ENCODE measurements at regions not wholly inside any gene's neighbourhood (a gene's known extent, or its start where the extent isn't known, plus 50 kb on each side); places are given as distances from the start of the nearest gene placed in this dataset.

DNA sequence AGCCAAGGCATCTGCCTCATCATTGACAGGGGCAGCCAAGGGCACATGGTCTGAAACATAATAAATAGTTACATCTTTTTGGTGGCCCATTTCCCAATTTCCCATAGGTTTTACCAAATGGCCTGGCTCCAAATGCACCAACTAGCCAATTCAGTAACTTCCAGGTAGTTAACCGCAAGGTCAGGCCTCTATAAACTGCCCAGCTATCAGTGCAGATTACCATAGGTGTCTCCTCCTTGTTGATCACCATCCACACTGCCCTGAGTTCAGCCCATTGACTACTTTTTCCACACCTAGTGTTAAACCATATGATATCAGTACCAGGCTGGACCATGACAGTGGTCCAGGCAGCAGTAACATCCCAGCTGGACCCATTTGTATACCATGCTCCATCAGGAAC lies 1145.1 kb upstream of the POU3F4 start:
- H3K27me3 Mint-ChIP-seq (ENCODE audit: low read depth) = no peaks in the 10 kb centered on the region
- no peaks in the 10 kb centered on the region for H3K79me1 ChIP-seq (ENCODE audit: insufficient read depth, low read depth, low read length, poor library complexity, severe bottlenecking)
- H2AFZ ChIP-seq (ENCODE audit: low read length) = no peak overlapping the region
- H4K8ac ChIP-seq (replicated peaks; ENCODE audit: insufficient read length, low read depth, low read length) = no peak overlapping the region
- no peaks in the 10 kb centered on the region for H4K20me1 ChIP-seq (ENCODE audit: control insufficient read depth, insufficient read depth, insufficient read length)
- H3K4ac ChIP-seq (ENCODE audit: low read depth, low read length) = no peak overlapping the region
- H4K5ac ChIP-seq (ENCODE audit: insufficient read length, low read depth, low read length) = no peak overlapping the region
- H2BK120ac ChIP-seq (ENCODE audit: low read depth, low read length, poor library complexity, severe bottlenecking) = no peak overlapping the region
- no peaks in the 10 kb centered on the region for H3K36me3 Mint-ChIP-seq (ENCODE audit: insufficient read depth in 1 of 3, low read depth in 3 of 3)
- H2BK15ac ChIP-seq (ENCODE audit: low read depth, low read length) = no peak overlapping the region
- no CpG with 5 or more reads among the region's 1 CpG for WGBS (ENCODE audit: extremely low coverage, insufficient read length, low lambda C conversion rate)
- H2BK12ac ChIP-seq (ENCODE audit: insufficient read length, low read depth, low read length) = no peak overlapping the region
- no peak overlapping the region for H3T11ph ChIP-seq (ENCODE audit: low read length)
- H2AK5ac ChIP-seq (ENCODE audit: insufficient read length, low read length) = no peak overlapping the region
- no peak overlapping the region for H3K23ac ChIP-seq (ENCODE audit: insufficient read length, low read depth, low read length)
- H3K27ac Mint-ChIP-seq = no peak overlapping the region; a peak in 1 of 7 replicates
- TF ChIP-seq, protein P1, sequence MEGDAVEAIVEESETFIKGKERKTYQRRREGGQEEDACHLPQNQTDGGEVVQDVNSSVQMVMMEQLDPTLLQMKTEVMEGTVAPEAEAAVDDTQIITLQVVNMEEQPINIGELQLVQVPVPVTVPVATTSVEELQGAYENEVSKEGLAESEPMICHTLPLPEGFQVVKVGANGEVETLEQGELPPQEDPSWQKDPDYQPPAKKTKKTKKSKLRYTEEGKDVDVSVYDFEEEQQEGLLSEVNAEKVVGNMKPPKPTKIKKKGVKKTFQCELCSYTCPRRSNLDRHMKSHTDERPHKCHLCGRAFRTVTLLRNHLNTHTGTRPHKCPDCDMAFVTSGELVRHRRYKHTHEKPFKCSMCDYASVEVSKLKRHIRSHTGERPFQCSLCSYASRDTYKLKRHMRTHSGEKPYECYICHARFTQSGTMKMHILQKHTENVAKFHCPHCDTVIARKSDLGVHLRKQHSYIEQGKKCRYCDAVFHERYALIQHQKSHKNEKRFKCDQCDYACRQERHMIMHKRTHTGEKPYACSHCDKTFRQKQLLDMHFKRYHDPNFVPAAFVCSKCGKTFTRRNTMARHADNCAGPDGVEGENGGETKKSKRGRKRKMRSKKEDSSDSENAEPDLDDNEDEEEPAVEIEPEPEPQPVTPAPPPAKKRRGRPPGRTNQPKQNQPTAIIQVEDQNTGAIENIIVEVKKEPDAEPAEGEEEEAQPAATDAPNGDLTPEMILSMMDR (conservative IDR thresholded peaks at IDR 0.05) = no peak
- no peak overlapping the region for H2BK20ac ChIP-seq (ENCODE audit: low read depth, low read length, poor library complexity, severe bottlenecking)
- no peaks in the 10 kb centered on the region; a peak in 1 of 4 replicates for H3K4me1 Mint-ChIP-seq
- no peaks in the 10 kb centered on the region for H3K23me2 ChIP-seq (ENCODE audit: insufficient read length, low read depth, low read length, poor library complexity, severe bottlenecking)
- H3K14ac ChIP-seq (ENCODE audit: insufficient read depth, low read length) = no peak overlapping the region
- no peak overlapping the region for H2BK5ac ChIP-seq (ENCODE audit: insufficient read length, low read length)
- peaks cover 27% of the 10 kb centered on the region for H3K9me3 ChIP-seq (ENCODE audit: control insufficient read depth, low read depth, low read length)
- no peak overlapping the region for H3K27ac ChIP-seq (ENCODE audit: insufficient read length, low read depth, low read length)
- H3K4me1 ChIP-seq (ENCODE audit: insufficient read depth, low read length) = no peaks in the 10 kb centered on the region
- H3K4me2 ChIP-seq (ENCODE audit: insufficient read depth, insufficient read length, low read length) = no peak overlapping the region
- H3K18ac ChIP-seq (ENCODE audit: insufficient read length, low read depth, low read length) = no peak overlapping the region
- no peak overlapping the region for H3K9ac ChIP-seq (ENCODE audit: extremely low read depth, insufficient read length, low read length)
- no peak overlapping the region for H4K91ac ChIP-seq (ENCODE audit: insufficient read length, low read depth, low read length)
- no peaks in the 10 kb centered on the region for H3K79me2 ChIP-seq (ENCODE audit: insufficient read depth, low read length)
- H3K27me3 ChIP-seq (ENCODE audit: insufficient read depth, low read length) = no peaks in the 10 kb centered on the region
- DNase-seq = no peak
- H3K9me3 Mint-ChIP-seq = peaks cover 39 to 42% of the 10 kb centered on the region in 2 experiments
- no peak overlapping the region for H3K56ac ChIP-seq (ENCODE audit: insufficient read length, low read depth, low read length)
- H3K4me3 Mint-ChIP-seq = no peak overlapping the region
